ENCODE measurements at regions not wholly inside any gene's neighbourhood (a gene's known extent, or its start where the extent isn't known, plus 50 kb on each side); places are given as distances from the start of the nearest gene placed in this dataset.
A peak's percentile ranks its signal among the peaks of the same experiment; 100 is the strongest.

GRCh38 chr3:177545964-177546363 is 348.7 kb upstream of the TBL1XR1 start:
- no peak for DNase-seq

GRCh38 chr3:177547711-177548350 is 350.5 kb upstream of the TBL1XR1 start:
- no peak for DNase-seq

- no peak for DNase-seq
Measured at GRCh38 chr3:177550667-177551066, 353.4 kb upstream of the TBL1XR1 start.

- DNase-seq, result no peak
Measured at GRCh38 chr3:177551431-177551836, 354.2 kb upstream of the TBL1XR1 start.

GRCh38 chr3:177552051-177552450 is 354.8 kb upstream of the TBL1XR1 start:
- DNase-seq, result no peak

- DNase-seq, result no peak
Measured at GRCh38 chr3:177553012-177553411, 355.7 kb upstream of the TBL1XR1 start.

GRCh38 chr3:177553579-177553978 is 356.3 kb upstream of the TBL1XR1 start:
- DNase-seq, result no peak

- DNase-seq, result no peak
Measured at GRCh38 chr3:177554895-177555759, 357.8 kb upstream of the TBL1XR1 start.

GRCh38 chr3:177557548-177557947 is 360.3 kb upstream of the TBL1XR1 start:
- no peak for DNase-seq

- no peak for DNase-seq
Measured at GRCh38 chr3:177561365-177561764, 364.1 kb upstream of the TBL1XR1 start.

- DNase-seq, result no peak
Measured at GRCh38 chr3:177561769-177562392, 364.6 kb upstream of the TBL1XR1 start.

GRCh38 chr3:177563243-177563780 is 366.0 kb upstream of the TBL1XR1 start:
- DNase-seq, result no peak

GRCh38 chr3:177563792-177564191 is 366.5 kb upstream of the TBL1XR1 start:
- DNase-seq, result no peak

GRCh38 chr3:177565981-177566380 is 368.7 kb upstream of the TBL1XR1 start:
- no peak for DNase-seq

GRCh38 chr3:177567833-177568232 is 370.6 kb upstream of the TBL1XR1 start:
- DNase-seq, result no peak

GRCh38 chr3:177569193-177569592 is 371.9 kb upstream of the TBL1XR1 start:
- no peak for DNase-seq

GRCh38 chr3:177569875-177570657 is 372.8 kb upstream of the TBL1XR1 start:
- DNase-seq, result peak; percentile 14

- no peak for DNase-seq
Measured at GRCh38 chr3:177571271-177571943, 374.1 kb upstream of the TBL1XR1 start.

- DNase-seq, result no peak
Measured at GRCh38 chr3:177571944-177572315, 374.6 kb upstream of the TBL1XR1 start.

GRCh38 chr3:177574222-177574856 is 377.1 kb upstream of the TBL1XR1 start:
- DNase-seq, result no peak

- DNase-seq, result no peak
Measured at GRCh38 chr3:177576746-177577145, 379.5 kb upstream of the TBL1XR1 start.

GRCh38 chr3:177578488-177578887 is 381.2 kb upstream of the TBL1XR1 start:
- DNase-seq, result no peak

All from NCI-H1048 (cell line).